ENCODE measurements at regions not wholly inside any gene's neighbourhood (a gene's known extent, or its start where the extent isn't known, plus 50 kb on each side); places are given as distances from the start of the nearest gene placed in this dataset.
"Not testable (repeated sequence)": the region's sequence is repeated elsewhere in the genome, so short reads cannot be mapped to it uniquely, and the experiment has no call there.

DNA sequence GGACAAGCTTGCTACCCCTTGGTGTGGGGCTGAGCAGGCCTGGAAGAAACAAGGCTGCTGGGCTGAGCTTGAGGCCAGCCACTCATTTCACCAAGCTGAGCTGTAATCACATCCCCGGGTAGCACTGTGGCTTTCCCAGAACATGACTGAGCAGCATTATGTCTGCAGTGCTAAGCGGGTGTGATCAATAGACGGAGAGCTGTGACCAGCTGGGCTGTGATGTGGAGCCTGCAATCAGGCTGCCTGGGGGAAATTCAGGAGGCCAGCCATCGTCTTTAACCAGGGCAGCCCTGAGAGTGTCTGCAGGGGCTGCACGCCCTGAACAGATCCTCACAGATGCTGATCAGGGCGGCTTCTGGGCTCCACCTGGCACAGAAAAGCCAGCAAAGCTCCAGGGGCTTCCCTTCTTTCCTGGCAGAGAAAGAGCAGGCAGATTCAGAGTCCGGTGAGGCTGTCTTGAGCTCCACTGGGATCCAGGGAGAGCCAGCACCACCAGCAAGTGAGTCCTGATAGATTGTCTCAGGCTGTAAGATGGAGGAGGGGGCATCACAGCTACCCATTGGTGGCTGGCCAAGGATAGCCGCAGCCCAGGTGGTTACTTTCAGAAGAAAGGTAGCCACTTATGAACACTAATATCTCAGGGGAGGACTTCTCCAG is 165.9 kb downstream of the NRN1 start:
- no peak for DNase-seq (ENCODE audit: low read depth in 4 of 4, low spot score in 3 of 4)

DNA sequence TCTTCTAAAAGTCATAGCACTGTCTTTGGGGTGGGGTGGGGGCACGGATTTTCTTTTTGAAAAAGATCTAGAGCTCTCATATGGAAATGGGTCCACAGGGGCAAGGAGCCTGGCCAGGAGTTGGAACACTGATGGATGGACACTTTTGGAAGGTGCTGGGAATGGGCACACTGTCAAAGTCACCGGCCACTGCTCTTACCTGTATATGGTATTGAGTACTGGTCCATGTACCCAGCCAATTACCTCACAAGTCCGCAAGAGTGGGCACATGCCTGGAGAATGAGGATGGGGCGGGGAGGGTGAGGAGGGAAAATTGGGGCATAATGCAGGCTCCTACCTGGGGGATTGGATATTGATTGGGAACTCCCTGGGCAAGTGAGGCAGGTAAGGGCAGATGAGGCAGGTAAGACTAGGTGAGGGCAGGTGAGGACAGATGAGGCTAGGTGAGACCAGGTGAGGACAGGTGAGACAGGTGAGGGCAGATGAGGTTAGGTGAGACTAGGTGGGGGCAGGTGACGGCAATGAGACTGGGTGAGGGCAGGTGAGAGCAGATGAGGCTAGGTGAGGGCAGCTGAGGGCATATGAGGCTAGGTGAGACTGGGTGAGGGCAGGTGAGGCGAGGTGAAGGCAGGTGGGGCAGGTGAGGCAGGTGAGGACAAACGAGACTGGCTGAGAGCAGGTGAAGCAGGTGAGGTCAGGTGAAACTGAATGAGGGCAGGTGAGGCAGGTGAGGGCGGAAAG is 167.9 kb downstream of the NRN1 start:
- no peak for DNase-seq (ENCODE audit: low read depth in 4 of 4, low spot score in 3 of 4)

DNA sequence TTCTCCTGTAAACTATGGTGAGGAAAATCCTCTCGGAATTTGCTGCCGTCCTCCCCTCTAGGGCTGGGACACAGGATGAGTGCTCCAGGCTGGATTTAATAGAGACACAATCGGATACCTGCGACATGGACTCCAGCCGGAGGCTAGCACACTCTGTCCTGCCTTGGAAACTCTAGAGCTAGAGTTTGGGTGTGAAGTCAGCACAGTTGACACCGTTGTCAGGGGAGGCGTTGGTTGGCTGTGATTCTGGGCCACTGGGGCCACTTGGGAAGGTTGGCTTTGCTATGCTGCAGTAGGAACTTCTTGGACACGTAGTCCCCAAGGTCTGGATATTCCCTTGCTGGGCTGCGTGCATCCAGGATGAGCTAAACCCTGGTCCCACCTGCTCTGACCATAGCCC is 169.4 kb downstream of the NRN1 start:
- DNase-seq (ENCODE audit: low read depth in 4 of 4, low spot score in 3 of 4) = no peak

DNA sequence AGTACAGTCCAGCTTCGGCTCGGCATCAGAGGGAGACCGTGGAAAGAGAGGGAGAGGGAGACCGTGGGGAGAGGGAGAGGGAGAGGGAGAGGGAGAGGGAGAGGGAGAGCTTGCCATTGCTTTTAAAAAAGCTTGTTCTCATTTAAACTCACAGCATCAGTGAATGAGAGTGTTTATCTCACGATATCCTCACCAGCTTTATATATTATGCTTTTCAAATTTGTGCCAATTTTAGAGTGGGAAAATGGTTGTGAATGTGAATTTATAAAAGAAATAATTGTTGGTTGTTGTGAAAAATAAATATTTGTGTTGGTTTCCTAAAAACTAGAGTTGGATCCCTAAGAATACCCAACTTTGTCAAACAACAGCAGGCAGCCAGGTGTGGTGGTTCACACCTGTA is 170.1 kb downstream of the NRN1 start:
- not testable (repeated sequence) for DNase-seq (ENCODE audit: low read depth in 4 of 4, low spot score in 3 of 4)

DNA sequence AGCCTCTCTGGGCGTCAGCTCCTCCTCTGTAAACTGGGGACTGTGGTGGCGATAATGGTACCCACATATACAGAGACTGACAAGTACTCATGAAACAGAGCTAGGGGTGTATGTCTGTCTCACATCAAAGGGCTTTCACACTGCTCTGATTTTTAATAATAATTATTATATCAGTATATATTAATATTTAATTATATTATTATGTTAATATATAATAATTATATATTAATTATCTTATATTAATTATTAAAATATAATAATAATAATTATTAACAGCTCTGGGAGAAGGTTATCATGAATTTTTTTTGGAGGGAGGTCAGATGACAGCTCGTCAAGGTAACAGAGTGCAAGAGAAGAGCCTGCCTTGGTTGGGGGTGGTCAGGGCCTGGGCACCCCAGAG is 173.6 kb downstream of the NRN1 start:
- DNase-seq (ENCODE audit: low read depth in 4 of 4, low spot score in 3 of 4) = no peak

DNA sequence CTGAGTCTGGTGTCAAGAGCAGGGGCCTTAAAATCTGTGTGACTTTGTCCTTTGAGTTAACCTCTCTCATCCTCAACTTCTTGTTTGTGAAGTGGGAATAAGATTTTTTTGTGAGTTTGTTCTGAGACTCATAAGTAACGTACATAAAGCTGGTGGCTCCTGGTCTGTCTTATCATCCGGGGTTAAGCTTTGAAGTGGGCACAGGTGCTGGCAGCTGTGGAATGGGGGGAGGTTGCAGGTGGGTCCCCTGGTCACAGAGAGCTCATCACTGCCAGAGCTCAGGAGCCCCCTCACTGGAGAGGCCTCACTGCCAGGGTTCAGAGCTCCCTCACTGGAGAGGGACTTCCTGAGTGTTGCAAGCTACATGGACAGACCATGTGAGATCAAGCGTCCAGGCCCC is 174.1 kb downstream of the NRN1 start:
- no peak for DNase-seq (ENCODE audit: low read depth in 4 of 4, low spot score in 3 of 4)

DNA sequence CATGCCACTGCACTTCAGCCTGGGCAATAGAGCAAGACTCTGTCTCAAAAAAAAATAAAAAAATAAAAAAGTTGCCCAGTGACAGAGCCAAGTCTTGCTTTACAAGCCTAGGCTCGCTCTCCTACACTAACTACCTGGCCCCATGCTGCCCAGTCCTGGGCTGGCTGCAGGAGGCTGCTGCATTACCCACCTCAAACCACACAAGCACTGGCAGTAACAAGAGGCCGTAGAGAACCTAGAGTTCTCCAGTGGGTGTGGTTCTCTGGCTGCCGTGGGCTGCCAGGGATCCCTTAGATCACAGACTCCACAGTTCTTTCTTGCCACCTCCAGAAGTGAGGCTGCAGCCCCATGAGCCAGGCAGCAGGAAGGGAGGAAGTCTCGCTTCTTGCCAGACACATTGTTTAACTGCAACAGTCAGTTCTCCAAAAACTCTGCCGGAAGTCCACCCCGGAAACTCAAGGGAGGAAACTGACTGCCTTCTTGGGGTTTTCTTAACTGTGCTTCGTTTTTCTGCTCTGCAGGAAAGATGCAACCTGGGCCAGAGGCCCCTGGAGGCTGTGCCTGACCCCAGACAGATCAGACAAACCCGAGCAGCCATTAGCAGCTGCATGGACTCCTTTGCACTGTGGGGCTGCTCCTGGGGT is 175.4 kb downstream of the NRN1 start:
- not testable (repeated sequence) for DNase-seq (ENCODE audit: low read depth in 4 of 4, low spot score in 3 of 4)

DNA sequence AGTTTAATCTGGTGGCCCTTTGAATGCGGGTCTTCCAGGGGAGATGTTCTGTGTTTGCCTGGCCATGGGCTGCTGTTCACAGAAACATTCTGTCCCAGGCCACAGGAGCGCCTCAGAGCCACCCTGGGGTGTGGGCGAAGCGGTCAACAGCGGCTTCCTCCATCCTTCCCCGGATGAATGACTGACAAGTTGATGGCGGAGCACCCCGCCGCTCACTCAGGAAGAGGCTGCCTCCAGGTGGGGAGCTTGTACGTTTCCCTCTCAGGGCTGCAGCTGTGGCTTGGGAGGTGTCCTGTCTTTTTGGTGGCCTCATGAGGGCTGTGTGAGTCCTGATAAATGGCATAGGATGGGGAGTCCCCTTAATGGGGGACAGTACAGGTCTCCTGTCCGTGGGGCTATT is 178.4 kb downstream of the NRN1 start:
- no peak for DNase-seq (ENCODE audit: low read depth in 4 of 4, low spot score in 3 of 4)

DNA sequence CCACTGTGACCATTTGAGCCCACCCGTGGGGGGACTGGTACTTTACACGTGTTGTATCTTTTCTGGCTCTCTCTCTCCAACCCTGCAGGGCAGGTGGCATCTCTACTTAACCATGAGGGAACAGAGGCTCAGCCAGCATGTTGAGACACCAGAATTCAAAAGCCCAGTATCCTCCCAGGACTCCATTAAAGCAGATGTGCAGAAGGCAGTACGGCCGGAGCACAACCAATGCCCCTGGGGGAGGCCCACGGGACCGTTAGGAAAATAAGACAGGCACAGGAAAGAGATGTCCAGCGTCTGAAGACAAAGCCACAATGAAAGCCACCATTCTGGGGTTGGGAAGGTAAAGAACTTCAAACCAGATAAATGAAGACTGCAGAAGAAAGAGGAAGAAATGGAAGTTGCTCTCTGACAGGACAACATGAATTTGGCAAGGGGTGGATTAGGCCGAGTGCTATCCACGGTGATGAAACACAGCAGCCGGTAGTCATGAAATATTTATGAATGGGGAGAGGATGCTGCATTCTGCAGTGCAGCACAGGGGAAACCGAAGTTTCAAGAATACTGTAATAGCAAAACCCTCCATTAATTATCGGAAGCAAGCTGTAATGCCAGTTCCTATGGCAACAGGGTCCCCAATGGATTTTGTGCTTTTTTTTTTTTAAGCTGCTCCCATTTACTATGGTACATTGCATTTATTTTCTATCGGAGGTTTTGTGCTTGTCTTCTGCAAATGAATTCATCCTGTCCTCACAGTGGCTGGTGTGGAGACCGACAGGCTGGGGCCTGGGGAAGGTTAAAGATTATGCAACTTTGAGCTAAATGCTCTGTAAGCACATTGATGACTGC is 179.4 kb downstream of the NRN1 start:
- DNase-seq (ENCODE audit: low read depth in 4 of 4, low spot score in 3 of 4) = no peak

DNA sequence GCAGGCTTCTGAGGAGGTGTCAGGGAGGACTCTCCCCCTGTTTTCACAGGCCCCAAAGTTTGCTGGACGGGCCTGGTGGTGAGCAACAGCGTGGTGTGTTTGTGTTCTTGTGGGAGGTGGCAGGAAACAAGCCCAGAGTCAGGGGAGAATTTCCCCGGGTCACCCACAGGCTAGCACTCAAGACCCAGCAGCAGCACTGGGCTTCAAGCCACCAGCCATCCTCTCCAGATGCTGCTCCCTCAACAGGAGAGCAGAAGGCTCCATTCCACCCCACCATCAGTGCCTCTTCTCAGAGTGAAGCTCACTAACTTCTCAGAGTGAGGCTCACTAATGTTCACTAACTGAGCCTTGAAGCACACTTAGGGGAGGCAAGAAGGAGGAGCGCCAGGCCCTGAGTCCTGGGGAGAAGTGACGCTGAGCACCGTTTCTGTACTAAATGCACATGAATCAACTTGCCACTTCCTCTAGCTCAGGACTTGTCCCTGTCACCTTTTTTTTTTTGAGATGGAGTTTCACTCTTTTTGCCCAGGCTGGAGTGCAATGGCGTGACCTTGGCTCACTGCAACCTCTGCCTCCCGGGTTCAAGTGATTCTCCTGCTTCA is 182.2 kb downstream of the NRN1 start:
- DNase-seq (ENCODE audit: low read depth in 4 of 4, low spot score in 3 of 4) = not testable (repeated sequence)
